ENCODE measurements at regions not wholly inside any gene's neighbourhood (a gene's known extent, or its start where the extent isn't known, plus 50 kb on each side); places are given as distances from the start of the nearest gene placed in this dataset.
"Not testable (repeated sequence)": the region's sequence is repeated elsewhere in the genome, so short reads cannot be mapped to it uniquely, and the experiment has no call there.

DNA sequence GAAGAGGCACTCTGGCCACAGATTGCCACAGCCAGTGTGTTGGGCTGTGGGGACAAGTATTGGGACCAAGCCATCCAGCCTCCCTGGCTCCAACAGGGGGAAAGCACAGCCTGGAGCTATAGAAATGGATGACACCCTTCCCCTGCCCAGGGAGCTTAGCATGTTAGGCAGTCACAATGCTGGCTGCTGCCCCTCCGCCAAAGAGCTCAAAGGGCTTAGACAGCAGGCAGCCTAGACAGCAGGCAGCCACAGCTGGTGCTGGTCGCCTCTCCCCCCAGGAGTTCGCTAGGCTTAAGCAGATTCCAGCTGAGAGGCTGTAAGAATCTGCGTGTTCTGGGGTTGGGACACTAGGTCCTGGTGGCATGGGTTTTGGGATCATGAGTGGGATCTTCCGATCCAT, 94.5 kb upstream of the MXRA5 start:
- DNase-seq = no peak

DNA sequence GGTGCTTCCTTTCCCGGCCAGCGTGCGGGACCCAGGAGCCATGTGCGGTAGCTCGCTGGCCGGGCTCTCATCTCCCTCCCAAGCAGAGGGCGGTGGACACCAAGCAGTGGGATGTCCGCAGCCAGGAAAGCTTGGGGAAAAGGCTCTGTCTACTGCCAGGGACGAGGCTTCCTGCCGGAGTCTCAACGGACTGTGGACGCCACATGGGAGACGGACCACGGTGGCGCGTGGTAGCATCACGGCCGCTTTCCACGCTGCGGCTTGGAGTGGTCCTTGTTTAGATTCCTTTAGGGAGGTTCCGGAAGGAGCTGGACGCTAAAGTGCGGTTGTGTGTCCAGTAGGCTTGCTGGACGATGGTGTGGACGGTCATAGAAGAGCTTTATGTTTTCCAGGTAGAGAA, 89.5 kb upstream of the MXRA5 start:
- DNase-seq = not testable (repeated sequence)

DNA sequence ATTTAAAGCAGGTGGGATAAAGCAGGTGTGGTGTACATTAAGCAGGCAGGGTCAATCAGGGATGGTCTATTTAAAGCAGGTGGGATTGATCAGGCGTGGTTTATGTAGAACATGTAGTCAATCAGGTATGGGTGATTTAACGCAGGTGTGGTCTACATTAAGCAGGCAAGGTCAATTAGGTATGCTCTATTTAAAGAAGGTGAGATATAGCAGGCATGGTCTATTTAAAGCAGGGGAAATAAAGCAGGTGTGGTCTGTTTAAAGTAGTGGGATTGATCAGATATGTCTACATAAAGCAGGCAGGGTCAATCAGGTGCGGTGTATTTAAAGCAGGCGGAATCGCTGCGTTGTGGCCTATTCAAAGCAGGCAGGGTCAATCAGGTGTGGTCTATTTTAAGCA, 88.6 kb upstream of the MXRA5 start:
- DNase-seq = no peak

DNA sequence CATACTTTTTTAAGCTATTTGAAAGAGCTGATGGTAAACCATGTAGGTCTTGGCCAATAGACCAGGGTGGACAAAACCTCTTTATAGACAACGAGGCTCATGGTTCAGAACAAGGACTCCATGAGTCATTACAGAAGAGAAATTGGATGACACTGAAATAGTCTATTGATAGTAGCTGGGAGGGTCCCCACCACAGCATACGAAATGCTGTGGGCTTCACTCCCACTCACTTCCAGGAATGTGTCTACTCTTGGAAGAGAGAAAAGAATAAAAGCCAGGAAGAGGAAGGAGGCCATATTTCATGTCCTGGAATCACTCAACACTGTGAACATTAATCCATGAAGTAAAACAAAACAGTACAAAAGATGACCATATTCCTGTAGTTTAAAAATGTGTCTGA, 82.3 kb upstream of the MXRA5 start:
- no peak for DNase-seq

DNA sequence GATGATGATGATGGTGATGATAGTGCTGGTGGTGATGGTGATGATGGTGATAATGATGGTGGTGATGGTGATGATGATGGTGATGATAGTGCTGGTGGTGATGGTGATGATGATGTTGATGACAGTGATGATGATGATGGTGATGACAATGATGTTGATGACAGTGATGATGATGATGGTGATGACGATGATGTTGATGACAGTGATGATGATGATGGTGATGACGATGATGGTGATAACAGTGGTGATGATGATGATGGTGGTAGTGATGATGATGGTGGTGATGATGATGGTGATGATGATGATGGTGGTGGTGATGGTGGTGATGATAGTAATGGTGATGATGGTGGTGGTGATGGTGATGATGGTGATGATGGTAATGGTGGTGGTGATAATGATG, 80.1 kb upstream of the MXRA5 start:
- no peak for DNase-seq

DNA sequence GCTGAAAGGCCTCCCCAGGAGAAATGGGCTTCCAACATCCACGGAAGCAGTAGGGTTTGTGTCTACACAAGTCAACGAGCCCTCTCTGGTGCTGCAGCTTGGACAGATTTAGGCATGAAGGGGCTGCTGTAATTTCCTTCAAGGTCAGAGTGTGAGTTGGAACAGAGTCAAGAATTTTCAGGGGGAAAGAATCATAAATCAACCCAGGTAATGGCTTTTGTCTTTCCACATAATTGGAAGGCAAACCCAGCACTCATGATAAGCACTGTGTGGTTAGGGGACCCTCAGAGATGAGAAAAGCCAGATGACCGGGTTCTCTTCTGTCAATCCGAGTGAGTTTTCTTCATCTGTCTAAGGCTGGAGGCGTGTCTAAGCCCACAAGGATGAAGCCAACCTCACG, 78.6 kb upstream of the MXRA5 start:
- no peak for DNase-seq

DNA sequence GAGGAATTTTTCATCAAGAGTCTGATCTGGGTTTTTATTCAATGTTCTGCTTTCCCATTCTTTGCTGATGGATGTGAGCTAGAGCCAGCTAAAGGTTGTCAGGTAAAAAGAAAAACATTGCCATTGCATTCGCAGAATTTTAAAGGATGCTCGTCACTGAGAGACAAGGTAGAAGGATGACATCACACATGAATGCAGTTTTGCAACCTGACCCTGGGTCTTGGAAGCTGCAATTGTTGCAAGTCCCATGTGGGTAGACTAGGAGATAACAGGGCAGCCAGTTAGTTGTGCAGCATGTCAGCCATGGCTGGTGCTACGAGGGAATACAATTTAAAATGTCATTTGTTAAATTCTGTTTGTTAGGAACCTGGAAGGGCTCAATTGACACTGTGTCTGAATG, 73.9 kb upstream of the MXRA5 start:
- no peak for DNase-seq

DNA sequence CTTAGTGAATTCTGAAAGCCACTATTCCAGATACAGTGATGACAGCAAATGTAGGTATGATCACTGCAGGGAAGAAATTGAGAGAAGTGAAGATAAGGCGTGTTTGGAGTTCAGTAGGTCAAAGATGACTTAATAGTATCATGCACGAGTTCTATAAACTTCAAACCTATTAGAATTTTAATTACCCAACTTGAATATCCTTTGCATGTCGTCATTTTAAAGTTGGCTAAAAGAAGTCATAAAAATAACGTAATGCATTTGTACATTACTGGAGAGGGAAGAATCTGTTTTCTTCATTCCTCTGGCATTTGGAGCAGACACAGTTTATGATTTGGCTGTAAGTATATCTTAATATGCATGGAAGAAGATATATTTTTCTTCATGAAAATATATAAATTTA, 68.6 kb upstream of the MXRA5 start:
- no peak for DNase-seq

DNA sequence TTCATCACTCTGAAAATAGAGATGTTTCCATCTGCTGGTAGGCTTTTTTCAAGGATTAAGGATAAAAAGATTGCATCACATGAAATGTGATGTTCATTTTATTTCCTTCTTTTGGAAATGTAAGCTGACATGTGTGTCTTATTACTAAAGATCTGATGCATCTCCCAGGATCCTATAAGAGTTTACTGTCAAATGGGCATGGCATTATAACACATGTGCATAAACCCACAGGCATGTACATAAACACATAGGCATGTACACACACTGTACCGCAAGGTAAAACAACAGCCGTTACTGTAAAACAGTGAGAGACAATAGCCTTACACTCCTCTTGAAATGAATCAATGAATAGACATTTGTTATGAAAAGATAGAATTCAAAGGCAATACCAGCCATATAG, 65.2 kb upstream of the MXRA5 start:
- DNase-seq = not testable (repeated sequence)

DNA sequence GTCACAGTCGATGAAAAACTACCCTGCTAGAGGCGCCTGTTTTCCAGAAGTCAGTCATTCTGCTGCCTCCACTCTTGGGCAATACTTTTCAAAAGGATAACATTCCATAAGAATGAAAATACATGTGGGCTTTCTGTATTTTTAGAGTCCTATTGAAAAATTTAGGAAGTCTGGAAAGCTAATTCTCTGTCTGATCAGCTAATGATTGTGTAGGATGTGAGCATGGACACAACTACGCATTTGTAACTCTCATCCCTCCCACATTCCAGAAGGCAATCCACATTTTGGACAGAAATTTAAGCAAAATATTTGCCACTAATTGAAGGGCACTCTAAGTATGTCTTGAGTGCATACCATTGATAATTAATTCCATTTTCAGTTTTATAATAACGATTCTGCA, 63.5 kb upstream of the MXRA5 start:
- not testable (repeated sequence) for DNase-seq

DNA sequence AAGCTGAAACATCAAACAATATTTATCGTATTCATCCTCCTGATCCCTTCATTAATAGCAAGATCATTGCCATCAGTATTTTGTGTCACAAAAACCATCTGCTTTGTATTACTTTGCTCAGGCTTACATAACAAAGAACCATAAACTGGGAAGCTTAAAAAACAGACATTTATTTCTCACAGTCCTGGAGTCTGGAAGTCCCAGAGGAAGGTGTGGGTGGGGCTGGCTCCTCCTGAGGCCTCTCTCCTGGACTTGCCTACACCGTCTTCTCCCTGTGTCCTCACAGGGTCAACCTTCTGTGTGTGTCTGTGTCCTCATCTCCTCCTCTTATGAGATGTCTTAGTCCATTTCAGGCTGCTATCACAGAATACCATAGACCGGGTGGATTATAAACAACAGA, 61.3 kb upstream of the MXRA5 start:
- DNase-seq = no peak

DNA sequence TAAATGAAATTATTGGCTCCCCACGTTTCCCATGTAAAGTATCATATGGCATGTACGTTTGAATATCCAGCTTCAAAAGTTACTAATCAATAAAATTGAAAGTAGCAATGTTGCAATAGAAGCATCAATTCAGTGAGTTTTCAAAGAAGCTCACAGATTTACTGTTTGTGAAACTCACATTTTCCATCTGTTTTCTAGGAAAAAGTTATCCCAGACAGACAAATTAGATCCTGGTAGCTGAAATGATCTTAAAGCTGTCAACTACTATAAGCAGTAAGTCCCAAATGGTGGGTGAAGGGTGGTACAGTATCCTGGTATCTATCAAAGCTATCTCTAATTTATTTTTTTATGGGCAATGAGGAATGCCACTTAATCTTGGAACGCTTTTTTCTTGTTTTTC, 60.7 kb upstream of the MXRA5 start:
- DNase-seq = no peak

DNA sequence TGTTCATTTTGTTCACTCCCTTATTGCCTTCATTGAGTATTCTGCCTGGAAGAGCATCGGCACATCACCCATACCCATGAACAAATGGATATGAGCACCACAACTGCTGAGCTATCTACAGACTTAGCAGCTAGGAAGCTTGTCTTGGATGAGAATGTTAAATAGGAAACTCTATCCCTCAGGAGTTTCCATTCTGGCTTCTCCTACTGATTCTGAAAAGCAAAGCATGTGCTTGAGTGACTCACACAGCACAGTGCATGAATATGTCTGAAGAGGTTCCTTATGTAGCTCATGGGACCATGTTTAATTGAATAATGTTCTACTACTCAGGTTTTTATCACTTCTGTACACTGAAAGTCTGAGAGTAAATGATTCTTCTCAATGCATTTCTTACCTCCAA, 57.3 kb upstream of the MXRA5 start:
- no peak for DNase-seq
